HG02678 (cell line): ENCODE measurements at regions not wholly inside any gene's neighbourhood (a gene's known extent, or its start where the extent isn't known, plus 50 kb on each side); places are given as distances from the start of the nearest gene placed in this dataset.
"Not testable (repeated sequence)": the region's sequence is repeated elsewhere in the genome, so short reads cannot be mapped to it uniquely, and the experiment has no call there.

Experiments
- ATAC-seq: cut with Tn5 transposase; IDR thresholded peaks from one replicate; pipeline ENCODE4 v1.9.1; 2021; ENCODE audit warnings: mild to moderate bottlenecking, moderate library complexity; ENCODE audit not compliant: unreplicated experiment

- no peak for ATAC-seq
These were observed 147.4 kb downstream of the SEC14L1 start for GRCh38 chr17:77288115-77288619.

- ATAC-seq: not testable (repeated sequence)
These were observed 150.2 kb downstream of the SEC14L1 start for GRCh38 chr17:77290759-77291558.

- no peak for ATAC-seq
These were observed 151.0 kb downstream of the SEC14L1 start for GRCh38 chr17:77291591-77292386.

GRCh38 chr17:77294761-77295160 lies 154.0 kb downstream of the SEC14L1 start:
- ATAC-seq: no peak

- ATAC-seq: no peak
These were observed 154.6 kb downstream of the SEC14L1 start for GRCh38 chr17:77295241-77295853.

GRCh38 chr17:77296769-77297409 lies 156.1 kb downstream of the SEC14L1 start:
- no peak for ATAC-seq

- no peak for ATAC-seq
These were observed 157.2 kb downstream of the SEC14L1 start for GRCh38 chr17:77297693-77298666.

- no peak for ATAC-seq
These were observed 158.0 kb downstream of the SEC14L1 start for GRCh38 chr17:77298811-77299210.

- no peak for ATAC-seq
These were observed 158.7 kb downstream of the SEC14L1 start for GRCh38 chr17:77299256-77300015.

GRCh38 chr17:77300016-77300686 lies 159.4 kb downstream of the SEC14L1 start:
- no peak for ATAC-seq

- no peak for ATAC-seq
These were observed 161.0 kb downstream of the SEC14L1 start for GRCh38 chr17:77301694-77302266.

- ATAC-seq: no peak
These were observed 161.9 kb downstream of the SEC14L1 start for GRCh38 chr17:77302682-77303081.

- ATAC-seq: no peak
These were observed 162.9 kb downstream of the SEC14L1 start for GRCh38 chr17:77303620-77304019.

GRCh38 chr17:77304051-77304745 lies 163.4 kb downstream of the SEC14L1 start:
- no peak for ATAC-seq

GRCh38 chr17:77304746-77305473 lies 164.1 kb downstream of the SEC14L1 start:
- ATAC-seq: no peak

- ATAC-seq: no peak
These were observed 165.4 kb downstream of the SEC14L1 start for GRCh38 chr17:77306048-77306789.
